HG02798 (cell line): ENCODE measurements at regions not wholly inside any gene's neighbourhood (a gene's known extent, or its start where the extent isn't known, plus 50 kb on each side); places are given as distances from the start of the nearest gene placed in this dataset.
"Not testable (repeated sequence)": the region's sequence is repeated elsewhere in the genome, so short reads cannot be mapped to it uniquely, and the experiment has no call there.

Experiments
- ATAC-seq: cut with Tn5 transposase; IDR thresholded peaks from one replicate; pipeline ENCODE4 v1.9.1; 2021; ENCODE audit warnings: mild to moderate bottlenecking; ENCODE audit not compliant: unreplicated experiment, poor library complexity

GRCh38 chr6:157727629-157728182, 95.3 kb upstream of the SNX9 start:
- no peak for ATAC-seq

- no peak for ATAC-seq
Observed at GRCh38 chr6:157728183-157728881, 94.7 kb upstream of the SNX9 start.

GRCh38 chr6:157731221-157731620, 91.8 kb upstream of the SNX9 start:
- ATAC-seq, result no peak

- no peak for ATAC-seq
Observed at GRCh38 chr6:157732007-157732406, 91.0 kb upstream of the SNX9 start.

GRCh38 chr6:157732416-157733161, 90.5 kb upstream of the SNX9 start:
- ATAC-seq, result no peak

- ATAC-seq, result not testable (repeated sequence)
Observed at GRCh38 chr6:157736555-157736954, 86.5 kb upstream of the SNX9 start.

GRCh38 chr6:157741321-157741947, 81.6 kb upstream of the SNX9 start:
- ATAC-seq, result no peak

- ATAC-seq, result no peak
Observed at GRCh38 chr6:157741948-157742556, 81.0 kb upstream of the SNX9 start.

- no peak for ATAC-seq
Observed at GRCh38 chr6:157744102-157744601, 78.9 kb upstream of the SNX9 start.

GRCh38 chr6:157746897-157747296, 76.1 kb upstream of the SNX9 start:
- no peak for ATAC-seq

GRCh38 chr6:157747370-157747769, 75.7 kb upstream of the SNX9 start:
- no peak for ATAC-seq

- no peak for ATAC-seq
Observed at GRCh38 chr6:157748839-157749571, 74.0 kb upstream of the SNX9 start.

GRCh38 chr6:157750973-157751372, 72.1 kb upstream of the SNX9 start:
- not testable (repeated sequence) for ATAC-seq

GRCh38 chr6:157751547-157752200, 71.4 kb upstream of the SNX9 start:
- no peak for ATAC-seq

- not testable (repeated sequence) for ATAC-seq
Observed at GRCh38 chr6:157752879-157753278, 70.2 kb upstream of the SNX9 start.

GRCh38 chr6:157753291-157753690, 69.8 kb upstream of the SNX9 start:
- ATAC-seq, result no peak

- not testable (repeated sequence) for ATAC-seq
Observed at GRCh38 chr6:157753801-157754200, 69.2 kb upstream of the SNX9 start.

- ATAC-seq, result no peak
Observed at GRCh38 chr6:157754351-157754750, 68.7 kb upstream of the SNX9 start.

- no peak for ATAC-seq
Observed at GRCh38 chr6:157755032-157755745, 67.9 kb upstream of the SNX9 start.
